ENCODE measurements at regions not wholly inside any gene's neighbourhood (a gene's known extent, or its start where the extent isn't known, plus 50 kb on each side); places are given as distances from the start of the nearest gene placed in this dataset.

DNA sequence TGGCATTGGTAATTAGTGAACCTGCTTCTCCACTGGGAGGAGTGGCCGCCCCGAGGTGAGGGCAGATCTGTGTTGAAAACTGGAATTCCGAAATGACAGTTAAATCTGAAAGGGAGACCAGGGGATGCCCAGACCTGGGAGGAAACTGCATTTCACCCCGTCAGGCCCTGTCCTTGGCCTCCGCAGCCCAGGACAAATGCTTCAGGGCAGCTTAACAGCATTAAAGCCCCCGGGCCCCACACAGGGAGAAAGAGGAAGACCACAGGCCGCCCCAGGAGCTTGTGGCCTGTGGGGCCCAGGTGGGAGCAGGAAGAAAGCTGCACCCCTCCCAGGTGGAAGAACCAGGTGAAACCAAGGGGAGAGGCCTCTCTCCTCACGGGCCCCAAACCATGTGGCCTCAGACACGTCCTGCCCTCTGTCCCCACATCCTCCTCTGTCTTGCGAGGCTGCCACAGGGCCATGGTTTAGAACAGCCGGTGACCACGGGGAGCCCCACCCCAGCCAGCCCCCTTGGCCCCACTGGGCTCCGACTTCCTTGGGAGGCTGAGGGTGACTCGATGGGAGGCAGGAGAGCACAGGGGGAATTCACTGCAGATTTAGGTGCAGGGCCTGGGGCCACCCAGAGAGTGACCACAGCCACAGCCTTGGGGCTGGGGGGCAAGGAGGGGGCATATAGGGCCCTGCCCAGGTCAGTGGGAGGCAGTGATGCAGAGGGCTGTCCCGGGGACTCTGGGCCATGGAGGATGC is 265.4 kb downstream of the ADGRD1 start (continued):
- no peak for TF ChIP-seq FOXK2 (conservative IDR thresholded peaks at IDR 0.05 in 1 of 2, IDR thresholded peaks at IDR 0.05 in 1 of 2; ENCODE audit: low read depth in 2 of 2)
- TF ChIP-seq, protein P1, sequence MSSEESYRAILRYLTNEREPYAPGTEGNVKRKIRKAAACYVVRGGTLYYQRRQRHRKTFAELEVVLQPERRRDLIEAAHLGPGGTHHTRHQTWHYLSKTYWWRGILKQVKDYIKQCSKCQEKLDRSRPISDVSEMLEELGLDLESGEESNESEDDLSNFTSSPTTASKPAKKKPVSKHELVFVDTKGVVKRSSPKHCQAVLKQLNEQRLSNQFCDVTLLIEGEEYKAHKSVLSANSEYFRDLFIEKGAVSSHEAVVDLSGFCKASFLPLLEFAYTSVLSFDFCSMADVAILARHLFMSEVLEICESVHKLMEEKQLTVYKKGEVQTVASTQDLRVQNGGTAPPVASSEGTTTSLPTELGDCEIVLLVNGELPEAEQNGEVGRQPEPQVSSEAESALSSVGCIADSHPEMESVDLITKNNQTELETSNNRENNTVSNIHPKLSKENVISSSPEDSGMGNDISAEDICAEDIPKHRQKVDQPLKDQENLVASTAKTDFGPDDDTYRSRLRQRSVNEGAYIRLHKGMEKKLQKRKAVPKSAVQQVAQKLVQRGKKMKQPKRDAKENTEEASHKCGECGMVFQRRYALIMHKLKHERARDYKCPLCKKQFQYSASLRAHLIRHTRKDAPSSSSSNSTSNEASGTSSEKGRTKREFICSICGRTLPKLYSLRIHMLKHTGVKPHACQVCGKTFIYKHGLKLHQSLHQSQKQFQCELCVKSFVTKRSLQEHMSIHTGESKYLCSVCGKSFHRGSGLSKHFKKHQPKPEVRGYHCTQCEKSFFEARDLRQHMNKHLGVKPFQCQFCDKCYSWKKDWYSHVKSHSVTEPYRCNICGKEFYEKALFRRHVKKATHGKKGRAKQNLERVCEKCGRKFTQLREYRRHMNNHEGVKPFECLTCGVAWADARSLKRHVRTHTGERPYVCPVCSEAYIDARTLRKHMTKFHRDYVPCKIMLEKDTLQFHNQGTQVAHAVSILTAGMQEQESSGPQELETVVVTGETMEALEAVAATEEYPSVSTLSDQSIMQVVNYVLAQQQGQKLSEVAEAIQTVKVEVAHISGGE (CRISPR knock-in tag; IDR thresholded peaks at IDR 0.05) = no peak

DNA sequence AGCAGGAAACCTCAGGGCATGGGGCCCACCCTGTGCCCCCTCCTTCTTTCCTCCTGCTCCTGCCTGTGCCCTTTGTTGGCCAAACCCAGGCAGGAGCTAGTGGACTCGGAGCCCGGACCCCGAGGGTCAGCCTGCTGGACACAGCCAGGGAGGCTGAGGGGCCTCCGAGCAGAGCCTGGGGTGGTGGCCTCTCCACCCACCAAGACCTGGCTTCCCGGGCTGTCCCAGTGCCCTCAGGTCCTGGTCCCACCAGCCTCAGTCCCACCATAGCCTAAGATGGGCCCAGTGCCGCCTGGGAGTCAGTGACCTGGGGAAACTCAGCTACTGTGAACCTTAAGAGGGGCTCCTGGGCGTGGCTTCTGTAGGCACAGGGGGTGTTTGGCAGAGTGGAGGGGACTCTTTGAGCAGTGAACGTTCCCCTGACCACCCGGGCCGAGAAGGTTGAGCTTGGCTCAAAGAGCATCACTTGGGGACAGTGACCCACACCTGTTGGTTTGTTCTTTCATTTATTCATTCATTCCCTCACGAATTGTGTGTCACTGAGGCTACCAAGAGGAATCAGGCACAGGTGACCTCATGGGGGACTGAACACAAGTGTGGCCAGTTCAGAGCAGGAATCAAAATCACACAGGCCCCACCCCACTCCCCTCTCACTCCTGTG is 266.1 kb downstream of the ADGRD1 start:
- Histone ChIP-seq H3K4me2 (ENCODE audit: insufficient read depth, low read length) (no peak overlapping the region), H4K20me1 (replicated peaks; ENCODE audit: control insufficient read depth, insufficient read depth, low read length) (no peaks in the 10 kb centered on the region; the same call in 1 of the 2 replicates), H3K36me3 (ENCODE audit: control insufficient read depth, insufficient read depth, low read length) (no peaks in the 10 kb centered on the region), H3K4me3 (no peak overlapping the region), H2AFZ (ENCODE audit: low read depth, low read length) (no peak overlapping the region), H3K9me3 (replicated peaks; ENCODE audit: control insufficient read depth, insufficient read depth, low read depth, low read length) (no peaks in the 10 kb centered on the region), H3K27ac (ENCODE audit: extremely low read depth, low read depth, low read length) (no peak overlapping the region), H3K9me1 (ENCODE audit: control insufficient read depth, insufficient read depth, low read length) (no peaks in the 10 kb centered on the region), H3K9ac (ENCODE audit: insufficient read depth in 1 of 2, low read depth in 2 of 2, low read length in 2 of 2) (peak overlapping the region in 1 of 2 experiments; percentile 71; a peak in 2 of 4 replicates), H3K4me1 (replicated peaks in 1 of 2; ENCODE audit: control insufficient read depth in 2 of 2, insufficient read depth in 2 of 2, low read length in 2 of 2) (peaks cover 18 to 55% of the 10 kb centered on the region in 2 experiments), H3K79me2 (ENCODE audit: control insufficient read depth, insufficient read depth, low read length) (no peaks in the 10 kb centered on the region), H3K27me3 (ENCODE audit: control insufficient read depth in 2 of 2, insufficient read depth in 2 of 2, low read length in 2 of 2) (no peaks in the 10 kb centered on the region; a peak in 1 of 5 replicates)
- FAIRE-seq (no peak), ATAC-seq (no peak), DNase-seq (ENCODE audit: extremely low read depth in 1 of 4, low spot score in 3 of 4) (no peak)
- POLR2A ChIA-PET = interaction anchor here (0.9 kb wide), 1 partner anchor 8 kb away, joined by 4 read pairs; no protein-coding TSS in a partner anchor
- WGBS (ENCODE audit: insufficient coverage, low coverage, missing lambda C conversion rate) = 50% methylated on average over 10 of the region's 11 CpGs
- TF ChIP-seq MAFF (IDR thresholded peaks at IDR 0.05; ENCODE audit: low read length) (no peak), ZNF584 (CRISPR knock-in tag; IDR thresholded peaks at IDR 0.05; ENCODE audit: low read depth) (no peak), PML (IDR thresholded peaks at IDR 0.05; ENCODE audit: low read length) (no peak), SMARCA5 (IDR thresholded peaks at IDR 0.05) (no peak), HDGF (IDR thresholded peaks at IDR 0.05) (no peak), PCBP1 (IDR thresholded peaks at IDR 0.05; ENCODE audit: low read depth, low read length, poor library complexity, severe bottlenecking) (no peak)
- intact Hi-C loops (cut with micrococcal nuclease) = no loop called here
- no TSS peak for BruUV-seq (replicated peaks)
- CTCF ChIA-PET (ENCODE audit: low intra/inter-chr PET ratio) = no interaction called here
- in situ Hi-C loops (cut with MboI) = no loop called here
